Gastrocnemius medialis (tissue), 4 donors: ENCODE measurements at regions not wholly inside any gene's neighbourhood (a gene's known extent, or its start where the extent isn't known, plus 50 kb on each side); places are given as distances from the start of the nearest gene placed in this dataset.

Source experiments
- CTCF ChIP-seq, 5 experiments: fragments of 450-650 bp in 3 of 5; fragments of 200-600 bp in 2 of 5; sonication (generic) in 2 of 5; IDR thresholded peaks in 4 of 5; conservative IDR thresholded peaks in 1 of 5; 1 replicate in 4 of 5; 2 replicates in 1 of 5; pipeline ENCODE4 v1.5.1; 2016 to 2019; ENCODE audit warnings: antibody characterized with exemption in 5 of 5, mild to moderate bottlenecking in 3 of 5, moderate library complexity in 3 of 5
- POLR2A ChIP-seq, 2 donors: fragments of 450-650 bp; IDR thresholded peaks; one replicate each; pipeline ENCODE4 v1.6.1; 2017; ENCODE audit warnings: antibody characterized with exemption in 2 of 2, mild to moderate bottlenecking in 2 of 2, moderate library complexity in 2 of 2

GRCh38 chr4:56283375-56283774 lies 103.9 kb downstream of the AASDH start:
- no peak for TF ChIP-seq CTCF (IDR thresholded peaks at IDR 0.05 in 4 of 5, conservative IDR thresholded peaks at IDR 0.05 in 1 of 5)
- TF ChIP-seq POLR2A (IDR thresholded peaks at IDR 0.05) = no peak
